GM12873 (cell line): ENCODE measurements at regions not wholly inside any gene's neighbourhood (a gene's known extent, or its start where the extent isn't known, plus 50 kb on each side); places are given as distances from the start of the nearest gene placed in this dataset.
A peak's percentile ranks its signal among the peaks of the same experiment; 100 is the strongest.

ENCODE experiments used
- CTCF ChIP-seq: IDR thresholded peaks from 2 replicates; pipeline ENCODE4 v1.5.1; 2012; ENCODE audit warnings: low read depth, mild to moderate bottlenecking, moderate library complexity, low read length, control low read depth; ENCODE audit not compliant: insufficient read depth; ENCODE audit errors: missing control alignments

DNA sequence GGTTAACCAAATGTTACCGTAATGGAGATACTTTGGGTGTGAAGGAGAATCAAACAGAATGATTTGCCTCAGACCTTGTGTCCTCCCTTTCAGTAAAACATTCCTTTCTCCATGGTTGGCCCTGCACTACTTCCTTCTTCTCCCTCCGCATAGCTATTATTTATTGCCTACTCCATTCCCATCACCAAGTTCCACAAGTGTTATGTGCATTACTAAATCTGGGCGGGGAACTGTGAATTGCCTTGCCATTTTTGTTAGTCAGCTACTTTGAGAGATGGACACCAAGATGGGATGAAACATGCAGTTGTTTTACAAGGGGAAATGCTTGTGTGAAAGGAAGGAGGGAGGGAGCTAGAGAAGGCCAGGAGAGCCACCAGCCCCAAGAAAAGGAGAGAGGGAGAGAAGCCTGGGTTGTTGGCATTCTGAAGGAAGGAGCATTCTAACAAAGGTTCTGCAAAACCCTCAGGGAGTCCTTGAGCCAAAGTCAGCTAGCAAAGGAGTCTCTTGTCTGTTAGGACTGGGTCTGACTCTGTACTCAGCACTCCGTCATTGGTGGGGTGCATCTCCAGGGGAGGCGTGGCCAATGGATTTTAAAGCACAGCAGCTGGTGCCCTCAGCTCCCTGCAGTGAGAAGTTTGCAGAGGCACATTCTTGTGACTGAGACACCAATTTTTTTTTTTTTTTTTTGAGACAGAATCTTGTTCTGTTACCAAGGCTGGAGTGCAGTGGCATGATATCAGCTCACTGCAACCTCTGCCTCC, 83.6 kb upstream of the CHD6 start:
- TF ChIP-seq CTCF, result no peak

DNA sequence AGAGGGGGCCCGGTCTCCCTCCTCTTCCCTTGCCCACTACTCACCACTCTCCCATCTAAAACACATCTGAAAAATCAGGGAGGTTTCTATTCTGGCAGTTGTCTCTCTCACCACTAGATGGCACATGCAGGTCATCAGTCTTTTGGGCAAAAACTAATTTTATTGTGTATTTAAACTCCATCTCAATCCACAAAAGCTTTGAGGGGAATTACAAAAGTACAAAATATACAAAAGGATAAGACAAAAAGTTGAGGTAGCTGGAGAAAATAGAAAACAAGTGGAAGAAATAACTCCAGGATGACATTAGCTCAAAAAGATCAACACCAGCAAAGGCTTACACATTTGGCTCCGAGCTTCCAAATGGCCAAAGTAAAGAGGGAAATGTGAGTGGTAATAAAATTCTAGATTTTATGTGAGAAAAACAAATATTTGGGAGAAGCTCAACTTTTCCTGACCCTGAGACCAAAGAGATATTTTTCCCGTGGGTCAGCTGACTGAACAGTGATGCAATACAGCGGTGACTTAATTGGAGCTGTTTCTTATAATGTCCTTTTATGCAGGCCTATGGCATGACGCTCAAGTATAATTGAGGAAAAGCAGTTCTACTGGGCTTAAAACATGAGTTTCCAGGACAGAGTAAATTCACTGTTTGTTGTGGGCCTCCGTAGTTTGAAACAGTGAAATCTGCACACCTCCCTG, 79.8 kb upstream of the CHD6 start:
- TF ChIP-seq CTCF, result peak; percentile 77

DNA sequence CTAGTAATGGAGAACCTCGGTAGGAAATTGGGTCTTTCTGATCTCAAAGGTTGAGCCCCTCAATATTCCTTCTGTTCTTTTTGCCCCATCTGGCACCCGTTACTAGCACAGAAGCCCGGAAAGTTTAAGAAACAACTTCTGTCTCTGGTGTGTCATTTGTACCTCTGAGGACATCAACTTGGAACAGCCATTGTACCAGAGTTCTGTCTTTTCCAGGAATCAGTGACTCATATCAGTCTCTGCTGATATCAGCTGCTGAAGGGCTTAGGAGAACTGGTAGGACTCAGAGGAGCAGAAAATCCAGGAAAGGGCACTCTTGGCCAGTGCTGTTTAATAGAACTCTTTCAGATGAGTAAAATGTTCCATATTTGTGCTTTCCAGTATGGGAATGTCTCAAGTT, 78.3 kb upstream of the CHD6 start:
- TF ChIP-seq CTCF, result no peak

GRCh38 chr20:41694796-41695195, 76.6 kb upstream of the CHD6 start:
- TF ChIP-seq CTCF, result no peak

DNA sequence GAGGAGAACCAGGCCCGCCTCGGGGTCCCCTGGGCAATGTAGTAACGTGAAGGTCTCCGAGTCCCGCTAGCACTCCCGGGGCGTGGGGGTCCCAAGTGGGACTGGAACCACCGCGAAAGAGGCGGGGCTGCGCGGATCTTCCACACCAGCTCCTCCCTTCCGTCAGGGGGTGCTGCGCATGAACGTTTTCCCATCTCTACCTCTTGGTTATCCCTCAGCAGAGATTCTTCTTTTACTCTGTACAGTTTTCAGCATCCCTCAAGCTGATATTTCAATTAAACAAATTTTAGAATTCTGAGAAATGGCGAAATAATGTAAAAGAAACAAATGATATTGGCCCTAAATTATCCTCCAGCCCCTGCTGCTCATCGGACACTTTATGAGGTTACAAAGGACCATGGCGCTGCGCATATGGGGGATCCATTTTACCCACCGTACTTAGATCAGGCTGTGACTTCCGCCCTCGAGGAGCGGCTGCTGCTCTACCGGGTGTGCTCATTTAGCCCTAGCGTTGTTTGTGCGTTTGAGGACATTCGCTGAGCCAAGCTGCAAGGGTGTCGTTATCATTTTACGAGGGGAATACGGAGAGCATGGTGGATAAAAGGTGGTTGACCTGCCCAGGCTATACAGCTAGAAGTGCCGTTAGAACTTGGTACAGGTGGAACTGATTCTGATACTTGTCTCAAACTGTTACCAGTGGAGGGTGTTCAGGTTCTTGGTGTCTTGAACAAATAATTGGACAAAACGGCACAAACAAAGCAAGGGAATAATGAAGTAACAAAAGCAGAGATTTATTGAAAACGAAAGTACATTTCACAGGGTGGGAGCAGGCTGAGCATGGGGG, 75.2 kb upstream of the CHD6 start:
- peak; percentile 38 for TF ChIP-seq CTCF

- no peak for TF ChIP-seq CTCF
Measured at GRCh38 chr20:41692479-41693135, 74.4 kb upstream of the CHD6 start.

DNA sequence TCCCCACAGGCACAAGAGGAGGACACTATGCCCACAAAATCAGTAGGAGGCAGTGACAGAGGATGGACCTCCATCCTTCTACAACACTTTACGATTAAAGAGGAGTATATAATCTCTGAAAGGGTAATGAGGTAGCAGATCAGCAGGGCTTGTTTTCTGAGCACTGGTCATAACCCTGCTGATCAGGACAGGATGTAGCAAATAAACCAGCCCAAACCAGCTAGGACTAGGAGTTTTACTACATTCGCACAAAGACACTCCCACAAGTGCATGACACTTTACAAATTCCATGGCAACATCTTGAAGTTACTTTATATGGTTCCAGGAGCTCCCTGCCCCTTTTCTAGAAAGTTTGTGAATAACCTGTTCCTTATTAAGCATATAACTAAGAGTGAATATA, 73.3 kb upstream of the CHD6 start:
- no peak for TF ChIP-seq CTCF
